Spleen (tissue), 11 donors: ENCODE measurements at regions not wholly inside any gene's neighbourhood (a gene's known extent, or its start where the extent isn't known, plus 50 kb on each side); places are given as distances from the start of the nearest gene placed in this dataset.
A peak's percentile ranks its signal among the peaks of the same experiment; 100 is the strongest.

ENCODE experiments used
- DNase-seq: peaks from one replicate; pipeline ENCODE4 v3.0.0-alpha.2; 2020
- H3K27ac ChIP-seq, 8 donors: fragments of 200-600 bp; sonication (generic) in 7 of 8; 1 replicate in 4 of 8; 2 replicates in 4 of 8; pipeline versions ENCODE4 v1.5.0 to v1.8.0; 2016 to 2021; ENCODE audit warnings: inconsistent platforms in 4 of 8, mild to moderate bottlenecking in 4 of 8, moderate library complexity in 1 of 8
- H3K27me3 ChIP-seq, 7 donors: fragments of 200-600 bp; sonication (generic) in 6 of 7; replicated peaks in 1 of 7; 1 replicate in 4 of 7; 2 replicates in 3 of 7; pipeline versions ENCODE4 v1.5.0 to v1.8.0; 2016 to 2021; ENCODE audit warnings: inconsistent platforms in 3 of 7, mild to moderate bottlenecking in 1 of 7
- H3K36me3 ChIP-seq, 6 donors: fragments of 200-600 bp; sonication (generic) in 5 of 6; 1 replicate in 4 of 6; 2 replicates in 2 of 6; pipeline versions ENCODE4 v1.5.0 to v1.8.0; 2016 to 2021; ENCODE audit warnings: inconsistent platforms in 2 of 6
- H3K4me1 ChIP-seq, 6 donors: fragments of 200-600 bp; sonication (generic) in 5 of 6; 1 replicate in 3 of 6; 2 replicates in 3 of 6; pipeline versions ENCODE4 v1.5.0 to v1.8.0; 2016 to 2021; ENCODE audit warnings: inconsistent platforms in 3 of 6
- H3K4me3 ChIP-seq, 8 donors: fragments of 200-600 bp; sonication (generic) in 7 of 8; 1 replicate in 4 of 8; 2 replicates in 4 of 8; pipeline versions ENCODE4 v1.5.0 to v1.8.0; 2016 to 2021; ENCODE audit warnings: inconsistent platforms in 4 of 8, mild to moderate bottlenecking in 4 of 8, moderate library complexity in 2 of 8
- H3K9me3 ChIP-seq, 8 donors: fragments of 200-600 bp; sonication (generic) in 7 of 8; 1 replicate in 4 of 8; 2 replicates in 4 of 8; pipeline versions ENCODE4 v1.5.0 to v1.8.0; 2016 to 2021; ENCODE audit warnings: inconsistent platforms in 4 of 8
- CTCF ChIP-seq, 11 experiments: fragments of 200-600 bp in 7 of 11; fragments of 450-650 bp in 4 of 11; sonication (generic) in 4 of 11; IDR thresholded peaks in 8 of 11; conservative IDR thresholded peaks in 3 of 11; 1 replicate in 7 of 11; 2 replicates in 4 of 11; pipeline versions ENCODE4 v1.4.0 to v1.8.0; 2016 to 2021; ENCODE audit warnings: antibody characterized with exemption in 11 of 11, inconsistent platforms in 4 of 11, mild to moderate bottlenecking in 1 of 11
- POLR2A ChIP-seq, 3 donors: fragments of 450-650 bp; IDR thresholded peaks; one replicate each; pipeline ENCODE4 v1.5.1; 2017; ENCODE audit warnings: antibody characterized with exemption in 3 of 3, mild to moderate bottlenecking in 1 of 3
- POLR2AphosphoS5 ChIP-seq, 3 donors: sonication (generic); formaldehyde crosslinking; IDR thresholded peaks; one replicate each; pipeline ENCODE4 v1.5.1; 2017; ENCODE audit warnings: antibody characterized with exemption in 3 of 3
- WGBS, 5 donors: extraction: QIAGEN DNeasy Blood & Tissue Kit in 3 of 5; methylation state at CpG; one replicate each; pipeline versions ENCODE4 v1.1.5 to v1.1.7; 2013 to 2018; 5-methylcytosine and 5-hydroxymethylcytosine counted together
- intact Hi-C: fragments of 100-400 bp; cut with DNase I; formaldehyde crosslinking; loops from one replicate; pipeline ENCODE4 v1.15.0; 2023; ENCODE audit warnings: low total_unique reads
- donor health status: healthy with polysubstance abuse.
- donor health status: DM: no; HTN: no; CAD: no; lungs with moderate emphysema.
- donor health status: DM: no; HTN: no; CAD: no.
- donor health status: Bipolar disorder and iron deficiency.
- donor health status: healthy.
- donor health status: DM: no; HTN: no; CAD: no.
- donor health status: DM: yes; HTN: yes; CAD: no.

- no peaks in the 10 kb centered on the region for H3K27me3 ChIP-seq
- intact Hi-C loops = no loop called here
- H3K4me1 ChIP-seq = peaks cover 0 to 12% (median 7%) of the 10 kb centered on the region in 6 donors
- no peaks in the 10 kb centered on the region for H3K9me3 ChIP-seq
- TF ChIP-seq CTCF (IDR thresholded peaks at IDR 0.05 in 8 of 11, conservative IDR thresholded peaks at IDR 0.05 in 3 of 11) = no peak
- TF ChIP-seq POLR2AphosphoS5 (IDR thresholded peaks at IDR 0.05) = no peak
- no peak for TF ChIP-seq POLR2A (IDR thresholded peaks at IDR 0.05)
- 23 to 45% (median 31%) methylated on average over 3 of the region's 3 CpGs for WGBS, 5 donors
- H3K36me3 ChIP-seq = no peaks in the 10 kb centered on the region
- no peak for DNase-seq
- peak overlapping the region in 4 of 8 donors; percentile 10 to 18 (median 13) for H3K27ac ChIP-seq
- H3K4me3 ChIP-seq = no peak overlapping the region
These were observed 255.3 kb downstream of the AEBP2 start for GRCh38 chr12:19694627-19695026.

- H3K4me1 ChIP-seq = peaks cover 0 to 12% (median 7%) of the 10 kb centered on the region in 6 donors
- no peak for TF ChIP-seq POLR2A (IDR thresholded peaks at IDR 0.05)
- no peak for TF ChIP-seq CTCF (IDR thresholded peaks at IDR 0.05 in 8 of 11, conservative IDR thresholded peaks at IDR 0.05 in 3 of 11)
- TF ChIP-seq POLR2AphosphoS5 (IDR thresholded peaks at IDR 0.05) = no peak
- no peak for DNase-seq
- H3K9me3 ChIP-seq = no peaks in the 10 kb centered on the region
- H3K4me3 ChIP-seq = no peak overlapping the region
- intact Hi-C loops = no loop called here
- no peaks in the 10 kb centered on the region for H3K36me3 ChIP-seq
- H3K27ac ChIP-seq = peak overlapping the region in 2 of 8 donors; percentile 10 to 14
- WGBS, 5 donors = 42 to 66% (median 52%) methylated on average over 3 of the region's 3 CpGs
- peaks cover 0 to 2% (median 0%) of the 10 kb centered on the region in 7 donors for H3K27me3 ChIP-seq
These were observed 256.2 kb downstream of the AEBP2 start for GRCh38 chr12:19695244-19696098.

GRCh38 chr12:19700969-19701368 is 261.7 kb downstream of the AEBP2 start:
- Histone ChIP-seq H3K27me3 (peaks cover 0 to 5% (median 0%) of the 10 kb centered on the region in 7 donors), H3K4me3 (no peak overlapping the region), H3K9me3 (peaks cover 0 to 50% (median 29%) of the 10 kb centered on the region in 8 donors), H3K4me1 (no peaks in the 10 kb centered on the region), H3K36me3 (no peaks in the 10 kb centered on the region), H3K27ac (no peak overlapping the region)
- no peak for TF ChIP-seq CTCF (IDR thresholded peaks at IDR 0.05 in 8 of 11, conservative IDR thresholded peaks at IDR 0.05 in 3 of 11)
- TF ChIP-seq POLR2AphosphoS5 (IDR thresholded peaks at IDR 0.05) = no peak
- TF ChIP-seq POLR2A (IDR thresholded peaks at IDR 0.05) = no peak
- intact Hi-C loops = no loop called here
- WGBS, 5 donors = 89 to 99% (median 90%) methylated on average over 4 of the region's 4 CpGs
- no peak for DNase-seq

GRCh38 chr12:19704966-19705365 is 265.7 kb downstream of the AEBP2 start:
- H3K9me3 ChIP-seq = peaks cover 0 to 82% (median 58%) of the 10 kb centered on the region in 8 donors
- TF ChIP-seq POLR2AphosphoS5 (IDR thresholded peaks at IDR 0.05) = no peak
- TF ChIP-seq POLR2A (IDR thresholded peaks at IDR 0.05) = no peak
- no peak for TF ChIP-seq CTCF (IDR thresholded peaks at IDR 0.05 in 8 of 11, conservative IDR thresholded peaks at IDR 0.05 in 3 of 11)
- H3K27me3 ChIP-seq = peaks cover 0 to 5% (median 0%) of the 10 kb centered on the region in 7 donors
- no peak for DNase-seq
- H3K4me3 ChIP-seq = no peak overlapping the region
- H3K4me1 ChIP-seq = no peaks in the 10 kb centered on the region
- no peak overlapping the region for H3K27ac ChIP-seq
- WGBS, 5 donors = 87 to 97% (median 95%) methylated on average over 1 of the region's 1 CpG
- no peaks in the 10 kb centered on the region for H3K36me3 ChIP-seq
- intact Hi-C loops = no loop called here
